Activated CD8-positive, alpha-beta memory T cell treated with anti-CD3 and anti-CD28 coated beads for 4 hours (primary cell): ENCODE measurements at regions not wholly inside any gene's neighbourhood (a gene's known extent, or its start where the extent isn't known, plus 50 kb on each side); places are given as distances from the start of the nearest gene placed in this dataset.
"Not testable (repeated sequence)": the region's sequence is repeated elsewhere in the genome, so short reads cannot be mapped to it uniquely, and the experiment has no call there.

ENCODE experiments used
- DNase-seq, 2 donors: peaks; one replicate each; pipeline ENCODE4 v3.0.0-alpha.2; 2020; ENCODE audit warnings: low read depth in 2 of 2

DNA sequence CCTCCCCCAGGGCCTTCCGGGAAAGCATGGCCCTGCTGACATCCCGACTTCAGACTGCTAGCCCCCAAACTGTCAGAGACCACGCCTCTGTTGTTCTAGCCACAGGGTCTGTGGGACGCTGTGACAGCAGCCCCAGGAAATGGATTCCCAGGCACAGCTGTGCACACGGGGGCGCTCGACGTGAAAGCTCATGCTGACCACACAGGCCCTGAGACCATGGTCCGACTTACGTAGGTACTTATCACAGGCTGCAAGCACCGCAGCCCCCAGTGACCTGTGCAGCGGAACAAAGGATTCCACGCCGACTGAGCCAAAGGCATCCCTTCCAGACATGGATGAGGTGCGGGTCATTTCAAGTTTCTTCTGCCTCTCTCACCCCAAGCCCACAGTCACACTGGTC lies 150.6 kb downstream of the CTTN start:
- DNase-seq = no peak

- DNase-seq = no peak
Observed at GRCh38 chr11:70549386-70549785, 151.1 kb downstream of the CTTN start.

DNA sequence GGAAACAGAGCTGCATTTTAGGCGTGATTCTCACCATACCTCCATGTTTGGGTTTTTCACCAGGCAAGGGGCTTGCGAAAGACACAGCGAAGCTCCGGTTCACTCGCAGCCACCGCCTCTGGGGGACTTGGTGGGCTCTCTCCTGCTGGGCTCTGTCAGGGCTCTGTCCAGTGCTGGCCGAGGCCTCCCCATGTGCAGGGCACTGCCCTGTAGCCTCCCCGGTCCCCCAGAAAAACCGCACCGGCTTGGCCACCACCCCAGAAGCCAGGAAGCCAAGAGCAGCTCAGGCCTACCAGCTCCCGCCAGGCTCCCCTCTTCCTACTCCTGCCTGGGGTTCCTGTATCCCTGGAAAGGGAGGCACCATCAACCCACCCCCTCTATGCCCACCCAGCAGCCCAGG lies 151.5 kb downstream of the CTTN start:
- no peak for DNase-seq

DNA sequence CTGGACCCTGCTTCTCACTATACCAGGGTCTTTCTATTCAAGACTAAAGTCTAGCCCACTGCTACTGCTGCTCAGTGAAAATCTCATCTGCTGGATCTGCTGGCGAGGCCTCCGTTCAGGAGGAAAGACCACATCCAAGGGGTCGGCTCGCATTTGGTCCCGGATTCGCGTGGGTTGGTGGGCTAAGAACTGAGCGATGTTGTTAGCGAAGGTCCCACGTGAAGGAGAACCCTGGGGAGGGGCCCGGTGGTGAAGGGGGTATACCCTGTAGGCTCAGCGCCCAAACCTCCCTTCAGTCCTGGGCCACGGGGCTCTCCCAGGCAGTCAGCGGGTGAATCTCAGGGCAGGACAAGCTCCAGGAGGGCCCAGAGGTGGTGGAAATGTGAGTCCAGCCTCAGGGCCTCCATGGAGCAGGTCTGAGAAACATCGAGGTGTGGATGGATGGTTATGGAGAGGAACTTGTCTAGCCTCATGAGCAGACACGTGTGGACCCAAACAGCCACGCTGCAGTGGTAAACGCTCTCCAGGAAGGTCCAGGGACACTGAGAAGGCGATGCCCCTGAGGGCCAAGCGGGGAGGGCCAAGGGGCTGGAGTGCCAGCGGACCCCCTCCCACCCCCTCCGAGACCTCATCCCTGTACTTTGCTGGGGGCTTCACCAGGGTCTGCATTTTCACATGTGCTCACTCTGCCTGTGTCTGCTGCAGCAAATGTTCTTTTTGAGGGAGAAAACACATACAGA lies 152.3 kb downstream of the CTTN start:
- no peak for DNase-seq

DNA sequence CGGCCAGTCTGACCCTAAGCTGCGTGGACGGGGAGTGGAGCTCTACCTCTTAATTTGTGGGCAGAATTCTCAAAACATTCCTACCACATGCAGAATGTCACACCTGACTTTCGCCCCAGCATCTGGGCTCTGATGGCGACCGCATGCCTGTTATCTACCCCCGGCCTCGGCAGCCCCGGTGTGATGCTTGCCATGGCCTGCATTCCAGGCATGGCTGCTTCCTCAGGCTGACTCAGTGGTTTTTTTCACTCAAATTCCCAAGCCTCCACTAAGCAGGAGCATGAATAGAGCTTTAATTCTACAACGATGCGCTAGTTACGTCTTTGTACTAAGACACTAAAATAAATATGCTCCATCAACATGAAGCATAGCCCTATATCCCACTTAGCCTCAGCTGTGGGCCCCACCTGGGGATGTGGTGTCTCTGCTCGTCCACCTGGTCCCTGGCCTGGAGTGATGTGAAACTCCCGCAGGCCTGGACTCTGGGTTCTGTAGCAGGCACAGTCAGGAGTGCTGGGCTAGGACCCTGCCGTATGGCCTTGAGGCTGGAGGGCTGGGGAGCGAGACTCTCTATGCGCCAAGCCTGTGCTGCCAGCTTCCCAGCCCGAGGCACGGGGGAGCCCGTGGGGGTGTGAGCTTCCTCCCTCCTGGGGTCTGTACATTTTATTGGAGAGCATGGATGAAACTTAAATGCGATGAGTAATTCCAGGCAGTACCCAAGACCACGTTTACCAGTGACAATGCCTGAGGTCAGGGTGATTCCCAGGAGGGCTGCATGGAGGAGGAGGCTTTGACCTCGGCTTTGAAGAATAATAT lies 153.2 kb downstream of the CTTN start:
- DNase-seq = no peak

DNA sequence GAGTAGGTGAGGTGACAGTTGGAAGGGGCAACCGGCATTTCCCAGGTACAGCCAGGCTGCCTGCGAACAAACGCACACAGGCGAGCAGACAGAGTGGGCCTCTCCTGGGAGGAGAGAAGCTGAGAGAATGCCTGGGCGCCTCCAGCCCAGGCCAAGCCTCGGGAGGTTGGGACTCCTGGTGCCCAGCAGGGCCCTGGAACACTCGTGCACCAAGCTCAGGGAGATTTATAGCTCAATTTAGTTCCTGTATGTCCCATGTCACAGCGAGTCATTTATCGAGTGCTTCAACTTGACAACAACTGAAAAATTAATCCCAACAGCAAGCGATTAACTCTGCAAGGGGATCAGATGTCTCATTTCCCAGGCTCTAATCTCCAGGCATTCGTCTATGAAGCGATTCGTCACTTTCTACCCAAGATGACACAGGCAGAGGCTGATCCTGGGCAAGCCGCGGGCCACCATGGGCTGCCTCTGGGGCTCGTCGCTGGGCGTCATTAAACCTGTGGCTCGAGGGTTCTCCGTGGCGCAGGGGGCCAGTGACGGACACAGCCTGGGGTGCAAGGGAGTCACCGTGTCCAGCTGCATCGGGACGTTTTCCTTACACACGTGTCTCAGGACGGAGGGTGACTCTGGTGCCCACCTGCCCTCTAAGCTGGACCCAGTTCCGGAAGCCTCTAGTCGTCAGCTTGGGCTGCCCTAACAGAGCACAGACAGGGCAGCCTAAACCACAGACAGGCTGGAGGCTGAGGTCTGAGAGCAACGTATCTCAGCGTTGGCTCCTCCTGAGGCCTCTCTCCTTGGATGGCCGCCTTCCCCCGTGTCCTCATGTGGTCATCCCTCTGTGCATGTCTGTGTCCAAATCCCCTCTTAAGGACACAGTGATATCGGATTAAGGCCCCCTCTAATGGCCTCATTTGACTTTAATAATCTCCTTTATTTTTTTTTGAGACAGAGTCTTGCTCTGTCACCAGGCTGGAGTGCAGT lies 154.1 kb downstream of the CTTN start:
- DNase-seq = no peak

- DNase-seq = no peak
Observed at GRCh38 chr11:70555078-70555477, 156.7 kb downstream of the CTTN start.

- no peak for DNase-seq
Observed at GRCh38 chr11:70556884-70557741, 158.8 kb downstream of the CTTN start.

DNA sequence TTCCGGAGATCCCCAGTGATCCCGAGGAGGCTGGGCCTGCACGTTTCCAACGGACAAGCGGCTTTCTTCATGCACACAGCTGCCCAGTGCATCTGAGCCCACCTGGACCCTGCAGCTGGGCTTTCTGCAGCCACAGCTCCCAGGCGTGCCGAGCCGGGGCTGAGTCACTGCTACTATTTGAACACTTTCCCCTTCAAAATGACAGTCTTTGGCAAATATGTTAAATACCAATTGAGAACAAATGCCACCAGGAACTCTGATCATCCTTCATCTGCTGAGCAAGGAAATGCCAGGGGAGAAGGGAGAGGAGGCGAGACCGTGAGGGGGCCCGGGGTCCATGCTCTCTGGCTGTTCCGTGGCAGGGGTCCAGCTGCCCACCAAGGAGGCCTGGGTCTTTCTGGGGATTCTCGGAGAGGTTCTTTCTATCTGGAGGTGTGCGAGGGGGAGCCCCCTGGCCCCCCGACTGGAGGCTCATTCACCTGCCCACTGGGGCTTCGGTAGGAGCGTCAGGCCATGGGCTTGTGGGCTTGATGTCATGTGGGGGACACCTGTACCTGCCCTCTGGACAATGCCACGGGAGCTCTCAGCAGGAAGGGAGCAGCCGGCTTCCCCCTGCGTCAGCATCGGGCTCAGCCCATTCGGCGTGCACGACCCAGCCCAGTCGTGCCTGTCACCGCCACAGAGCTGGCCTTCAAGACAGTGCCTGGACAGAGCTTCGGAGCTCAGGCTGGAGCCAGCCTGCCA lies 159.6 kb downstream of the CTTN start:
- DNase-seq = no peak

DNA sequence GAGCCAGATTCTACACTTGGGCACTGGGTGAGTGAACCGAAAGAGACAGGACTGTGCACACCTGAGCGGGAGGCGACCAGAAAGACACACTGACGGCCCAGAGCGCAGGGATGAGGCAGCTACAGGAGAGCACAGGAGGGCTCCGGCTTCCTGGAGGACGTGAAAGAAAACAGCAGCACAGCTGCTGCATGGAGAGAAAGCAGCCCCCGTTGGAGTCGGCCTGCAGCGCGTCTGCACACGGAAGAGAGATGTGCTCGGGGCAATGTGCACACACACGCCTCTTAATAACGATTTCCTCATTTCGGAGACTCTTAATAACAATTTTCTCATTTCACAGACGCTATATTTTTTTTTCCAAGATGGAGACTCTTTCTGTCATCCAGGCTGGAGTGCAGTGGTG lies 160.4 kb downstream of the CTTN start:
- DNase-seq = no peak

GRCh38 chr11:70559516-70559915 lies 161.2 kb downstream of the CTTN start:
- DNase-seq = no peak

GRCh38 chr11:70560621-70561020 lies 162.3 kb downstream of the CTTN start:
- not testable (repeated sequence) for DNase-seq

DNA sequence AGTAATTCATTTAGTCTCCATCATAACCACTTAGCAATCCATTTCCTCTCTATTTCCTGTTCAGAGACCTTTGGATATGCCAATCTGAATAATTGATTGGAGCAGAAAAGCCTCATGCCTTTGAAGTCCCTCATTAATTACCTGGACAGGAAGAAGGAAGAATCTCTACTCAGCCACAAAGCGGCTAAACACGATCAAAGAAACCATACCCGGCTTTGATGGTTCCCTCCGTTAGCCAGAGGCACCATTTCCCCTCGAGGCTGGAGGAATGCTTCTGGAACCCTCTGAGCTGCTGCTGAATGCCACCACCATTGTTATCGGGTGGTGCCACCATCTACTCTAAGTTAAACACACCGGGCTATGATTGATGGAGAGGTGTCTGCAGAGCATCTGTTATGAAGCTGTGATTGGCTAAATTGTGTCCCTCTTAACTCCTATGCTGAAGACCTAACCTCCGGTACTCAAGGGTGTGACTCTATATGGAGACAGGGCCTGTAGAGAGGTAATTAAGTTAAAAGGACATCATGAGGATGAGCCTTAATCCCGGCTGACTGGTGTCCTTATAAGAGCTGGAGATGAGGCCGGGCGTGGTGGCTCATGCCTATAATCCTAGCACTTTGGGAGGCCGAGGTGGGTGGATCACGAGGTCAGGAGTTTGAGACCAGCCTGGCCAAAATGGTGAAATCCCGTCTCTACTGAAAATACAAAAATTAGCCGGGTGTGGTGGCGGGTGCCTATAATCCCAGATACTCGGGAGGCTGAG lies 168.6 kb downstream of the CTTN start:
- DNase-seq = no peak

DNA sequence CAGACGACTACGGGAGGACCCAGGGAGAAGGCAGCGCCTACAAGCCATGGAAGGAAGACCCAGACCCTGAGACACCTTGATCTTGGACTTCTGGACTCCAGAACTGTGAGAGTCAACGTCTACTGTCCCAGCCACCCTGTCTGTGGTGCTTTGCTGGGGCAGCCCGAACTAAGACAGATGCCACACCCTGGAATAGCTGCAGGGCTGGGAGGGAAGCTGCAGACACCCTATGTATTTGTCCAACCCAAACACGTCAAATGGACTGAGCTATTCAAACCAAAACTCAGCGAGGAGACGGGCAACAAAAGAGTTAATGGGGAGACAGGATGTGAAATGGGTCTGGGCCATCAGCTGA lies 169.3 kb downstream of the CTTN start:
- no peak for DNase-seq

DNA sequence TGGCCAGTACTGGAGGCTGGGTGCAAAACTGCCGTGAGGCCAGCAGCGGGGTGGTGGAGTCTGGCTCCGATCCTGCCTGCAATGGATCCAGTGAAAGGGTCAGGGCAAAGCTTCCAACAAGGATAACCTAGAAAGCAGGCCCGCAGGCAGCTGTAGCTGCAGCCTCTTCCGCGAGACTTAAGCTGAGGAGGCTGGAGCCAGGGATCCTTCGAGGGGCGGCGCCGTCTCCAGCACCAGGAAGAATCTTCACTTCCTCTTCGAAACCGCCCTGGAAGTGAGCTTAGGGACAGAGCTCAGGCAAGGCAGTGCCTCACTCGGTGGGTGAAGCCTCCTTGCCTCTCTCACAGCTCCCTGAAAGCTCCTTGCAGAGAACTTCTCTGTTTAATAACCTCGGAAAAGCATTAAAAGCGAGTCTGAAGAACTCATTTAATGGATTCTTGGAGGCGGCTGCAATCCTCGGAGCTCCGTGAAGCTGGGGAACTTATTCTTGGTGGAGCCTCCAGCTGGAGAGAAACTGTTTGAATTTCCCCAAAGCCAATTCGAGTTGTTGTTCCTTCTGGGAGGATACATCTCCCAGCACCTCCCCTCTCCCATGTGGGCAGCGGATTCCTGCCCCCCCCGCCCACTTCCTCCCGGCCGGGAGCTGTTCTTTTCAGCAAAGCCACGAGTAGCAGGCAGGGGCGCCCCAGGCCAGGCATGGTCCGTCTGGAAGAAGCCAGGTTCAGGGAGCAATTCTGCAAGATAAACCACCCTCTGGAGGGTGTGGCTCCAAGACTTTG lies 169.9 kb downstream of the CTTN start:
- no peak for DNase-seq

DNA sequence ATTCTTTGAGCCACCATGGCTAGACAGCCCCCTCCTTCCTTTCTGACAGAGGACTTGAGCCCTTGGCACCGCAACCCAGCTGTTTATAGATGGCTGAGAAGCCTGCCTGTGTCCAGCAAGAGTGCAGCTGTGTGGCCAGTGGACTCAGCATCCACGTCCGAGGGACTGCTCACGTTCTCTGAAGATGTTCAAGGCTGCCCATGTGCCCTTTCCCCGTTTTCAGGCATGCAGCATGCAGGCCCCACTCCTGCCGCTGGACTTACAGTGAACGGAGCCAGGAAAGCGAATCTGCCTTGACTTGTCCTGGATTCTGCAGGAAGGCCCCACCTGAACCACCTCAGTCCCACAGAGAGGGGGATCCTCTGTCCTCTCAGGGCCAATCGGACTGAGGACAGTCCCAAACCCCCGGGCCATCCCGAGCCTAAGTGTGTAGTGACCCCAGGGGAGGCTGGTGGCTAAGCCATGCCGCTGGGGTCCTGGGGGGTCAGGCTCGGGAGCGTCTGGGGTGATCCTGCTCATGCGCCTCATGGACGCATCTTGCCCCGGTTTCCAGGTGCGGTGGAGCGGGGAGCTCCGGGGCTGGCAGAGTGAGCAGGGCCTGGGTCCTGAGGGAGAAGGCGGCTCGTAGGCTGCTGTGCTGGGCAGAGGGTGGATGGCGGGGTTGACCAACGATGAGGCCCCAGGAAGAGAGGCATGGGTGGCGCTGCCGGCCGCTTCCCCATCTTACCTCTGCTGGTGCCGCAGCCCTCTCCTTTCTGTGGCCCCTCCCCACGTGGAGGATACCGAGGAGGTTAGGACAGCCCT lies 170.7 kb downstream of the CTTN start:
- DNase-seq = no peak

DNA sequence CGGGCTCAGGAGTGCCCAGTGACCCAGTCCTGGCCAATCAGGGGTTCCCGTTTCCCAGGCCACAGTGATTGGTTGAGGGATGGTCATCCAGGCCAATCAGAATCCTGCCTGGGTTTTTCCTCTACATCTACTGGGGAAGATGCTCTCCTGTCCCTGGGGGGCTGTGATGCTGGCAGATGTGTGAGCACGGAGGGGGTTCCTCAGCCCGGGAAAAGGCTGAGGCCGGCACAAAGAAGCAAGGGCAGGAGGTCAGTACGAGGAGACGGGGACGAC lies 171.2 kb downstream of the CTTN start:
- no peak for DNase-seq

DNA sequence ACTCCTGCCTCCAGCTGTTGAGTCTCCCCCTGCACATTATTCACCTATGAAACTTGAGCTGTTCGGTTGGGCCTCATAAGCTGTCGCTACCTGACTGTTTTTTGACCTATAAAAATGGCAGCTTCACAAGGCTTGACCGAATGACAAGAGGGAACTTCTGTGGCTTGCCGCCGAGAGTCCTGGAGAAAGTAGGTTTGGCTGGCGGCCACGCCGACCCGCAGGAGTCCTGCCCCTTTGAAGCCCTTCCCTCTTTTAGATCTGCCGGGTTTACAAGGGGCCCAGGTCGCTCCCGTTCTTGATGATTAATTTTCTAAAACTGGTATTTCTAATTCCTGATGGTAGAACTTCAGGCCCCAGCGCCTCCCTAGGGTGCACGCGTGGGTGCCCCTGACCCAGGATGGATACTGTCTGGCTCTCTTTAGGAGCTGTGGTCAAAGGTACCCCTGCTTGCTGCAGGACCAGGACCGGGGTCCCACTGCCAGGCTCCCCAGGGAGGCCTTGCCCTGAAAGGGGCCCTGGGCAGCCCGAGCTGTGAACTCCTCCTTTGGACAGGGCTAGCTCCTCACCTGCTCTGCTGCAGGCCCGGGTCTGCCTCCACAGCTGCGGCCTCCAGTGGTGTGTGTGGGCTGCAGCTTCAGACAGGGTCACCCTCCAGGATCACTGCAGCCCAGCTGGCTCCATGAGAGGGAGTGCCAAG lies 171.8 kb downstream of the CTTN start:
- no peak for DNase-seq
